ENCODE measurements at regions not wholly inside any gene's neighbourhood (a gene's known extent, or its start where the extent isn't known, plus 50 kb on each side); places are given as distances from the start of the nearest gene placed in this dataset.
"Not testable (repeated sequence)": the region's sequence is repeated elsewhere in the genome, so short reads cannot be mapped to it uniquely, and the experiment has no call there.

- DNase-seq = no peak
Measured at GRCh38 chr5:14929293-14930065, 57.9 kb upstream of the ANKH start.

- DNase-seq = no peak
Measured at GRCh38 chr5:14928661-14929060, 57.1 kb upstream of the ANKH start.

DNA sequence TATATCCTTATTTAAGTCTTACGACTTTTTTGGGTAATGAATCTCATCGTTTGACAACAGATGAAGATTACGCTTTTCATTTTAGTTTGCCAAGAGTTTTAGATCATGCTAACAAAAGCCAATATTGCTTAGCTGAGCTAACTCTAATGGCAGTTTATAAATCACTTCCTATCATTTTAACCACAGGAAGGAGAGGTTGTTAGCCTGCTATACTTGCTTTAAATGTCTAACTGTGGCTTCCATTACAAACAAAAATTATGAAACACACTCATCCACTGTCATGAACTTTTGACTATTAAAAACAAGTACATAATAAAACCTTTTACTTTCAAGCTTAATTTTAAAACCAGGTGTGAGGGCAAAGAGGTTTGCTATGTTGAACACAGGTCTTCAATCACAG lies 53.7 kb upstream of the ANKH start:
- no peak for DNase-seq

GRCh38 chr5:14922952-14923351 lies 51.4 kb upstream of the ANKH start:
- not testable (repeated sequence) for DNase-seq

- DNase-seq = peak; percentile 62
Measured at GRCh38 chr5:14922456-14922855, 50.9 kb upstream of the ANKH start.
